ENCODE measurements at regions not wholly inside any gene's neighbourhood (a gene's known extent, or its start where the extent isn't known, plus 50 kb on each side); places are given as distances from the start of the nearest gene placed in this dataset.

- in situ Hi-C loops (cut with MboI), result no loop called here
- no TSS peak for BruUV-seq (replicated peaks)
These were observed 87.4 kb upstream of the KCTD8 start for GRCh38 chr4:44535981-44536380.

More at GRCh38 chr4:44535981-44536380, 87.4 kb upstream of the KCTD8 start:
- no peak overlapping the region for H3K27ac ChIP-seq (ENCODE audit: control insufficient read depth, insufficient read depth)
- FAIRE-seq (no peak), ATAC-seq (no peak), DNase-seq (ENCODE audit: low read depth, low spot score) (no peak)
- no peaks in the 10 kb centered on the region for H3K79me2 ChIP-seq (ENCODE audit: control insufficient read depth, insufficient read depth, low read length)
- no peaks in the 10 kb centered on the region for H3K9me3 ChIP-seq (replicated peaks; ENCODE audit: control insufficient read depth, insufficient read depth, low read length)
- WGBS (ENCODE audit: insufficient coverage, insufficient replicate concordance, low lambda C conversion rate, missing lambda C conversion rate), result 7% methylated on average over 4 of the region's 4 CpGs
- no peak overlapping the region for H2AFZ ChIP-seq (ENCODE audit: control insufficient read depth, low read depth, low read length)
- no peak overlapping the region for H3K4me2 ChIP-seq (ENCODE audit: control insufficient read depth, insufficient read depth)
- POLR2A ChIA-PET, result no interaction called here
- H3K4me1 ChIP-seq (ENCODE audit: control insufficient read depth, insufficient read depth, low read length), result no peaks in the 10 kb centered on the region
- intact Hi-C loops (cut with micrococcal nuclease; ENCODE audit: unreplicated experiment), result no loop called here
- H3K4me3 ChIP-seq, result no peak overlapping the region
- no peaks in the 10 kb centered on the region for H4K20me1 ChIP-seq (ENCODE audit: control insufficient read depth, insufficient read depth)
- SMC1A ChIA-PET (ENCODE audit: uncharacterized antibody, unreplicated experiment), result no interaction called here
- CTCF ChIA-PET, result no interaction called here
- H3K27me3 ChIP-seq (replicated peaks in 1 of 2; ENCODE audit: control insufficient read depth in 2 of 2, insufficient read depth in 2 of 2, low read length in 1 of 2), result no peaks in the 10 kb centered on the region
- RAD21 ChIA-PET (ENCODE audit: unreplicated experiment), result no interaction called here
- H3K36me3 ChIP-seq (ENCODE audit: control insufficient read depth in 2 of 2, insufficient read depth in 2 of 2, low read length in 1 of 2), result no peaks in the 10 kb centered on the region
- no peak overlapping the region for H3K9ac ChIP-seq (ENCODE audit: control insufficient read depth, insufficient read depth, low read length)
- no peak for TF ChIP-seq BCL3 (IDR thresholded peaks at IDR 0.05; ENCODE audit: borderline replicate concordance, insufficient read depth, low read depth, low read length, poor library complexity, severe bottlenecking)
- TF ChIP-seq BACH1 (IDR thresholded peaks at IDR 0.05; ENCODE audit: borderline replicate concordance), result no peak
- TF ChIP-seq NKRF (conservative IDR thresholded peaks at IDR 0.05), result no peak
- TF ChIP-seq SMAD1 (IDR thresholded peaks at IDR 0.05; ENCODE audit: low read depth, partially characterized antibody), result no peak

Data from GM12878 (cell line).